ENCODE measurements at regions not wholly inside any gene's neighbourhood (a gene's known extent, or its start where the extent isn't known, plus 50 kb on each side); places are given as distances from the start of the nearest gene placed in this dataset.

GRCh38 chr3:127370906-127371305 is 83.1 kb upstream of the PRR20G start:
- 60 to 86% methylated on average over 1 to 9 of the region's 9 CpGs for whole genome bisulfite sequencing, 2 experiments (ENCODE audit: insufficient coverage in 1 of 2, insufficient read length in 1 of 2)
- Mint-ChIP-seq H3K4me3 (no peak overlapping the region), H3K9me3 (no peaks in the 10 kb centered on the region), H3K27ac (no peak overlapping the region), H3K27me3 (ENCODE audit: insufficient read depth) (peaks cover 77% of the 10 kb centered on the region), H3K36me3 (ENCODE audit: low read depth) (no peaks in the 10 kb centered on the region), H3K4me1 (peaks cover 18% of the 10 kb centered on the region)
- H3K4me3 ChIP-seq (ENCODE audit: low read length) = no peak overlapping the region
- no peak for DNase-seq
- no peak overlapping the region for H3K27ac ChIP-seq (ENCODE audit: low read depth, low read length)
- H3K36me3 ChIP-seq (ENCODE audit: control insufficient read depth, insufficient read depth, low read length) = no peaks in the 10 kb centered on the region
- H3K9me3 ChIP-seq (ENCODE audit: control insufficient read depth, low read length) = no peaks in the 10 kb centered on the region
- TF ChIP-seq CTCF (conservative IDR thresholded peaks at IDR 0.05) = no peak
- no peaks in the 10 kb centered on the region for H3K4me1 ChIP-seq (ENCODE audit: control insufficient read depth, insufficient read depth, low read length)
- H3K27me3 ChIP-seq (ENCODE audit: control insufficient read depth, insufficient read depth, low read length, poor library complexity, severe bottlenecking) = peaks cover 18% of the 10 kb centered on the region
- no peak overlapping the region for H3K9ac ChIP-seq (ENCODE audit: extremely low read depth, low read length, poor library complexity, severe bottlenecking)

DNA sequence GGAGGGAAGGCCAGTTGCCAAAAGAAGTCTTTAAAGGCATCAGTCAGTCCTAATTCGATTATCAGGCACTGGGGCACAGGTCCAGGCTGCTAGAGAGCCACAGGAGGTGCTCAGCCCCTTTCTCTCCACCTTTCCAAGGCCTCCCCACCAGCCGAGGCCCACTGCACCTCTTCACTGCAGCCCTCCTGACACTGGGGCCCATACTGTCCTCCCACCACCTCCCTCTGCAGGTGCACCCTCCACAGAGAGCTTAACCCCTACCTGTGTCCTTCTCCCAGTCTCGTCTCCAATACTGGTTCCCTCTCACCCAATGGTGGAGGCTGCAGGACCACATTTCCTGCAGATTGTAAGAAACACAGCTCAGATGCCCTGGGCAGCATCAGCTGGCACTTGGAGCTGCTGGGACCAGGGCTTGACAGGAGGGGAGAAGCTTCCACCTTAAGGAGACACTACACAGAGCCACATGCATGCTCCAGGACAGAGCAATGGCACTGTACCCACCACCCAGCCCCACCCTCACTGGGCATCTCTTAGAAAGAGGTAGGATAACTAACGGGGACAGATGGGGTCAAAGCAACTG is 81.6 kb upstream of the PRR20G start:
- Histone ChIP-seq H3K27ac (ENCODE audit: low read depth, low read length) (no peak overlapping the region), H3K27me3 (ENCODE audit: control insufficient read depth, insufficient read depth, low read length, poor library complexity, severe bottlenecking) (peaks cover 33% of the 10 kb centered on the region), H3K4me1 (ENCODE audit: control insufficient read depth, insufficient read depth, low read length) (no peaks in the 10 kb centered on the region), H3K9me3 (ENCODE audit: control insufficient read depth, low read length) (no peaks in the 10 kb centered on the region), H3K36me3 (ENCODE audit: control insufficient read depth, insufficient read depth, low read length) (no peaks in the 10 kb centered on the region), H3K9ac (ENCODE audit: extremely low read depth, low read length, poor library complexity, severe bottlenecking) (no peak overlapping the region), H3K4me3 (ENCODE audit: low read length) (no peak overlapping the region)
- WGBS, 2 experiments (ENCODE audit: insufficient coverage in 1 of 2, insufficient read length in 1 of 2) = 57 to 80% methylated on average over 1 to 4 of the region's 4 CpGs
- Mint-ChIP-seq H3K4me3 (no peak overlapping the region), H3K36me3 (ENCODE audit: low read depth) (no peaks in the 10 kb centered on the region), H3K27me3 (ENCODE audit: insufficient read depth) (peaks cover 85% of the 10 kb centered on the region), H3K9me3 (no peaks in the 10 kb centered on the region), H3K4me1 (peaks cover 18% of the 10 kb centered on the region), H3K27ac (no peak overlapping the region)
- DNase-seq = no peak
- no peak for TF ChIP-seq CTCF (conservative IDR thresholded peaks at IDR 0.05)

GRCh38 chr3:127368186-127369032 is 80.6 kb upstream of the PRR20G start:
- Mint-ChIP-seq H3K36me3 (ENCODE audit: low read depth) (no peaks in the 10 kb centered on the region), H3K4me3 (no peak overlapping the region), H3K9me3 (no peaks in the 10 kb centered on the region), H3K4me1 (peaks cover 18% of the 10 kb centered on the region), H3K27me3 (ENCODE audit: insufficient read depth) (peaks cover 93% of the 10 kb centered on the region), H3K27ac (no peak overlapping the region)
- Histone ChIP-seq H3K27ac (ENCODE audit: low read depth, low read length) (no peak overlapping the region), H3K9ac (ENCODE audit: extremely low read depth, low read length, poor library complexity, severe bottlenecking) (no peak overlapping the region), H3K27me3 (ENCODE audit: control insufficient read depth, insufficient read depth, low read length, poor library complexity, severe bottlenecking) (peaks cover 43% of the 10 kb centered on the region), H3K9me3 (ENCODE audit: control insufficient read depth, low read length) (no peaks in the 10 kb centered on the region), H3K36me3 (ENCODE audit: control insufficient read depth, insufficient read depth, low read length) (no peaks in the 10 kb centered on the region), H3K4me1 (ENCODE audit: control insufficient read depth, insufficient read depth, low read length) (no peaks in the 10 kb centered on the region), H3K4me3 (ENCODE audit: low read length) (no peak overlapping the region)
- DNase-seq = peak; percentile 71
- TF ChIP-seq CTCF (conservative IDR thresholded peaks at IDR 0.05) = no peak
- WGBS, 2 experiments (ENCODE audit: insufficient coverage in 1 of 2, insufficient read length in 1 of 2) = 44 to 53% methylated on average over 3 to 14 of the region's 14 CpGs
